GM19463 (cell line): ENCODE measurements at regions not wholly inside any gene's neighbourhood (a gene's known extent, or its start where the extent isn't known, plus 50 kb on each side); places are given as distances from the start of the nearest gene placed in this dataset.
A peak's percentile ranks its signal among the peaks of the same experiment; 100 is the strongest.

Experiments
- ATAC-seq: cut with Tn5 transposase; IDR thresholded peaks from one replicate; pipeline ENCODE4 v1.9.1; 2021; ENCODE audit warnings: mild to moderate bottlenecking, moderate library complexity; ENCODE audit not compliant: unreplicated experiment

GRCh38 chr3:189554868-189555557 lies 76.2 kb upstream of the TP63 start:
- ATAC-seq: no peak

- no peak for ATAC-seq
Observed at GRCh38 chr3:189555558-189555881, 75.7 kb upstream of the TP63 start.

GRCh38 chr3:189557824-189558223 lies 73.4 kb upstream of the TP63 start:
- ATAC-seq: no peak

GRCh38 chr3:189561256-189561655 lies 69.9 kb upstream of the TP63 start:
- no peak for ATAC-seq

- peak; percentile 60 for ATAC-seq
Observed at GRCh38 chr3:189563853-189564563, 67.2 kb upstream of the TP63 start.

- no peak for ATAC-seq
Observed at GRCh38 chr3:189566550-189567130, 64.5 kb upstream of the TP63 start.

GRCh38 chr3:189567322-189567721 lies 63.9 kb upstream of the TP63 start:
- no peak for ATAC-seq

GRCh38 chr3:189567766-189568420 lies 63.3 kb upstream of the TP63 start:
- ATAC-seq: peak; percentile 43

GRCh38 chr3:189568961-189569360 lies 62.2 kb upstream of the TP63 start:
- no peak for ATAC-seq

- ATAC-seq: no peak
Observed at GRCh38 chr3:189569473-189569872, 61.7 kb upstream of the TP63 start.

GRCh38 chr3:189570916-189571315 lies 60.3 kb upstream of the TP63 start:
- ATAC-seq: peak; percentile 35

GRCh38 chr3:189572249-189572648 lies 58.9 kb upstream of the TP63 start:
- no peak for ATAC-seq

GRCh38 chr3:189573004-189573403 lies 58.2 kb upstream of the TP63 start:
- peak; percentile 41 for ATAC-seq

GRCh38 chr3:189576486-189576885 lies 54.7 kb upstream of the TP63 start:
- ATAC-seq: no peak

- ATAC-seq: no peak
Observed at GRCh38 chr3:189577050-189577951, 53.9 kb upstream of the TP63 start.

- no peak for ATAC-seq
Observed at GRCh38 chr3:189580190-189580589, 51.0 kb upstream of the TP63 start.
